ENCODE measurements at regions not wholly inside any gene's neighbourhood (a gene's known extent, or its start where the extent isn't known, plus 50 kb on each side); places are given as distances from the start of the nearest gene placed in this dataset.
A peak's percentile ranks its signal among the peaks of the same experiment; 100 is the strongest.

GRCh38 chr18:43627848-43628530 lies 350.7 kb upstream of the SYT4 start:
- no peak for FAIRE-seq
- DNase-seq (ENCODE audit: insufficient read length, low spot score) = no peak

DNA sequence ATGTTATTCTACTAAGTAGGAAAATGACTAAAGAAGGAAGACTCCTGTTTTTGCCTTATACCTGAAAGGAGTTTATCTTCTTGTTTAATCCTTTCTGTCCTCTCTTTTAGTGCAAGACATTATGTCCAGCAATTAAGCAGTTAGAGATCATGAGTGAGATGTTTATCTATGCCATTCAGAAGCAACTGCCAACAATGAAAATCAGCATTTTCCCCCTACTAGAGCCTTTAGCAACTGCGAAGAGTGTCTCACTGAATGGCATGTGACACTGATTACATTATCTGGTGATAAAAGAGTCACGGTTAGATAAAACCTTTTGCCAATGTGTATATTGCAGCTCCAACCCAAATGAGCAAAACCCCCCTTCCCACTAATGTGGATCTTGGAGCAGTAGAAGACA lies 357.7 kb upstream of the SYT4 start:
- DNase-seq (ENCODE audit: insufficient read length, low spot score) (no peak), FAIRE-seq (no peak)

DNA sequence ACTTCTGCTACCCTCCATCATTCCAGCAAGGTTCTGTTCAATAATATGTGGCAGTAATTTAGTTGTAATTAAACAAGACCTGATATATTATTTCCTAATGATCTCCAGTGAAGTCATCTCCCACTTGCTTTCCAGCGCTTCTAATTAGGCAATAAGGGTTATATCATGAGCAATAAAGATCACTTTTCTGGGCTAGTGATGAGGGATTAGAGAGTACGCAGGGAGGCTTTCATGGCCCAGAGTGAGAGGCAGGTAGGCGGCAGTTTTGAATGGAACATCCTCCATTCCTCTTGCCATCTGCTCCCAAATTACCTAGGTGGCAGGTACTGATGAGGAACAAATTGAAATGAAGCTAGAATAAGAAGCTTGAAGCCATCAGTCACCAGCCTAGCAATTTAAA lies 358.1 kb upstream of the SYT4 start:
- FAIRE-seq (no peak), DNase-seq (ENCODE audit: insufficient read length, low spot score) (no peak)

DNA sequence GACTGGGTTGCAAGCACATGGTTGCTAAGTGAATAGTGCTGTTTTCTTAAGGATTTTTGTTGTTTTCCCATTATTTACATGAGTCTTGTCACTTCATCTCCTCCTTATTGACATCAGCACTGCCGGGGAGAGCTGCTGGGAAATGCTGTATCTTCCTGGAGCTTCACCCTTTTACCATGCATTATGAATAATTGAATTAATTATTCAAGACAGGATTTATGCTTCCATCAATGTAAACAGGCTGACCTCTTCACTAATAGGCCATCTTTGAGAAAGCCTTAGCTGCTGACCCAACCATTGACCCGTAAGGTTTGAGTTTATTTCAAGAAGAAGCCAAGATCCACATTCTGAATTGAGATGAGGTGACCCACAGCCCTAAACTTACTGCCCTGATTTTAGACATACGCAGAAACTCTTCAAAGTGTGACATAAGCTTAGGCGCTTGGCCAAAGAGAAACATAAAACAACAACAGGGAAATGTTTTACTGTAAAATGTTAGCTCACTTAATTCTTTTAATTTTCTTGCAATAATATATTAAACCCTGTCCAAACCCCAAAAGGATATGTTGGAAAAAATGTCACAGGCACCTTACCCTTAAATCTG lies 365.5 kb upstream of the SYT4 start:
- no peak for FAIRE-seq
- DNase-seq (ENCODE audit: insufficient read length, low spot score) = no peak

GRCh38 chr18:43648002-43648401 lies 370.7 kb upstream of the SYT4 start:
- FAIRE-seq (no peak), DNase-seq (ENCODE audit: insufficient read length, low spot score) (no peak)

- FAIRE-seq = no peak
- DNase-seq (ENCODE audit: insufficient read length, low spot score) = no peak
Observed at GRCh38 chr18:43649649-43650357, 372.5 kb upstream of the SYT4 start.

- DNase-seq (ENCODE audit: insufficient read length, low spot score) (no peak), FAIRE-seq (no peak)
Observed at GRCh38 chr18:43650426-43650825, 373.1 kb upstream of the SYT4 start.

DNA sequence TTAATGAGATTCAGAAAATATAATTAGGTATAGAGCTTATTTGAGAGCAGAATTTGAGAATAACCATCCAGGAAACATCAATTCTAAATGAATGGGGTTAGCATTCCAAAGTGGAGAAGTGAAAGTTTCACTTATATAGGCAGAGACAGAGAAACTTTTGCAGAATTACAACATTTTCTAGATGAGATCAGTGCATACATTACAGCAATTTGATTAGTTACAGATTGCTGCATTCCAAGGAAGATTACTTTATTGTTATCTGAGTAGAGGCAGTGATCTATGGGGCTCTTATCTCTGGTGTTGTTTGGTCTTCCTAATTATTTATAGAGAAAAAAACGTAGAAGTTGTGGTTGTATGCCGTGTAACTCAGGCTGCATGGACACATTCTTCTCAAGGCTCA lies 373.8 kb upstream of the SYT4 start:
- no peak for DNase-seq (ENCODE audit: insufficient read length, low spot score)
- no peak for FAIRE-seq

DNA sequence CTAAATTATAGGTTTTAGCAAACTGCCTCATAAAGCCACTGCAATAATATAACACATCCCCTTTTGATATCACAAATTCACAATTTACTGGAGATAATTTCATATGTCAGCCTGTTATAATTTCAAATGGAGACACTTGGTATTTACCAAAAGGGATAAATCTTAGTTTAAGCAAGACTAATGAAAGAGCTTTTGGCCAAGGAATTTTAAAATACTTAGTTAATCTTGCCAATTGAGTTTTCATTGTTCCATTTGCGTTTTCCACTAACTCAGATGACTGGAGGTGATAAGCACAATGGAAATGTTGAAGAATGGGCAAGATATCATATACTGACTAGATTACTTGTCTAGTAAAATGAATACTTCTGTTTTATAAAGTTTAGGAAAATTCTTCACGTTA lies 379.3 kb upstream of the SYT4 start:
- FAIRE-seq (no peak), DNase-seq (ENCODE audit: insufficient read length, low spot score) (no peak)

GRCh38 chr18:43661570-43661969 lies 384.3 kb upstream of the SYT4 start:
- peak; percentile 2 for DNase-seq (ENCODE audit: insufficient read length, low spot score)
- no peak for FAIRE-seq

DNA sequence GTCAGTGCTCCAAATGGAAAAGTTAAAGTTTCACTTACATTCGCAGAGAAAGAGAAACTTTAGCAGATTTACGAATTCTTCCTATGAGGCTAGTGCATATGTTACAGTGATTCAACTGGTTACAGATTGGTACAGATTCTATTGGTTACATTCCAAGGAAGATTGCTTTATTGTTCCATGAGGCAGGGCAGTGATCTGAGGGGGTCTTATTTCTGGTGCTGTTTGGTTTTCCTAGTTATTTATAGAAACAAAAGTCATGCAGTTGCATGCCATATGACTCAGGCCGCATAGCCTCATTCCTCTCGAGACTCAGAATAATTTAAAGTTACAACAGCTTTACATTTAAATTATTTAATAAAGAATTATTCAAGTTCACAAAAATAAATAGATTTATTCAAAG lies 385.4 kb upstream of the SYT4 start:
- peak; percentile 2 for DNase-seq (ENCODE audit: insufficient read length, low spot score)
- FAIRE-seq = no peak

DNA sequence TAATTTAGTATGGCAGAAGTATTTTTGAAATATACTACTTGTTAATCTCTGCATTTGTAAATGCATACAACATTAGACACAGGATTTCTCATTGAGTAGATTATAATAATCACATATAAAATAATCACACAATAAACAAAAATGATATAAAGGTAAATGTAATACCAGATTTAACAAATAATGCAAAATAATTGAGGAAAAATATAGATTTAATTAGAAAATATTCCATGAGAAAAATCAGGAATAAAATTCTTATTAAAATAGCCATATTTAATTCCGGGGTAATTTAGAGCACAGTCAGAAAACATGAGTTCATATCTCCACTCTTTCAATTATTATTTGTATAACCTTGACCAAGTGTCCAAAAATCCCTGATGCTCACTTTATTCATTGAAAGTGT lies 385.9 kb upstream of the SYT4 start:
- no peak for FAIRE-seq
- DNase-seq (ENCODE audit: insufficient read length, low spot score) = no peak

DNA sequence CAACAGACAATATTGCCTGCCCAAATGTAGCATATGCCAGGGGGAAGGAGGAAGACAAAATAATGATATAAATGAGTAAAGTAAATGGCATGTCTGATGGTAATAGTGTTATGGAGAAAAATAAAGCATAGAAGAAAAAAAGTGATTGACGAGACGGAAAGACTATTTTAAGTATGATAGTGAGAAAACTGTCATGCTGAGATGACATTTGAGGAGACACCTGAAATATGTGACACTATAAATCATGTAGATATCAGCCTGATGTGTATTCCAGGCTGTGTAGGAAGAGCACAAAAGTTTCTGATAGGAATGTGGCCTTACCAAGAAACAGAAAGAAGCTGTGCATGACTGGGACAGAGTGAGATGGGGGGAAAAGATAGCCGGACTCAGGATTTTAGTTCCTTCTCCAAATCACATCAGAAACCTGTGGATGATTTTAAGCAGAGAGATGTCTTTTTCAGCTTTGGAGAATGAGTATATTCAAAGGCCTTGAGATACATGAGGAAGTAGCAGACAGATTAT lies 387.3 kb upstream of the SYT4 start:
- no peak for FAIRE-seq
- no peak for DNase-seq (ENCODE audit: insufficient read length, low spot score)

DNA sequence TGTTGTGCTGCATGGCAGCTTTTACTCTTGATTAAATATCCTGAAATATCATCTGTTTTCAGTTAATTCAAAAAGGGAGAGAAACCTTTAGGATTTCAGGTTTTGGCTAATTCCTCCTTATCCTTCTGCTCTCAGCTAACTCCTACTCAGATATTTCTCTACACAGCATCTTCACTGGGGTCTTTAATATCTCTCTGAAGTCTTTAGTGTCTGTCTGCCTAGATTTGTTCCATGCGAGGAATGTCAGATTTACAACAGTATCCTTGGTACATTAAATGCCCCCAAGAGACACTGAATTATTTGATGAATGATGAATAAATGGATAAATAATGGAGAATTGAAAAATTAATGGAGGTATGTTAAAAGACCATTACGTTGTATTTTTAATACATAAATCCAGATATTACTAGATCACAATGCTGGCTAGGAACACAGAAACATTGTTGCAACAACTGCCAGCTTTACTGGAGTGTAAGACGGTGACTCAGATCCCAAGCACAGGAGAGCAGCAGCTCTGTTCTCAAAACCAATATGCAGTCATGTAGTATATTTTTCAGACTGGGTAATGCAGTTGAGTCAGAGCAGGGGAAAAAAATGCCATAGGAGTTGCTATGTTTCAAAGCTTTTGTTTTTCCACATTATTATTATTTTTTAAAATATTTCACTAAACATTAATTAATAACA lies 388.0 kb upstream of the SYT4 start:
- DNase-seq (ENCODE audit: insufficient read length, low spot score) = peak; percentile 1
- no peak for FAIRE-seq

DNA sequence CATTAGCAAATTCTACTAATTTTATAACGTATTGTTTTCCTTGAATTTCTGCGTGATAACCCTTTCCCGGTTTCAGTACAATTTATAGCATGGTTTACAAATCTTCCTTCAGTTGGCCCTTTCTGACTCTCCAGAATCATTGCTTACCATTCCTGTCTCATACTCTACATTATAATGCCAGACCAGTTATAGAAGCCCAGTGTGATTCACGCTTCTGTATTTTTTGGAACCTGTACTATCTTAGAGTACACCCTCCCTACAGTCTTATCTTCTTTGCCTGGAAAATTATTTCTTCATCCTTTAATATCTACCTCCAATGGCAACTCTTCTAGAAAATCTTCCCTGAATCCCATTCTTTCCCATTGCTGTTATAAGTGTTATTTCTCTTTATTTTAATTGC lies 391.6 kb upstream of the SYT4 start:
- DNase-seq (ENCODE audit: insufficient read length, low spot score) (no peak), FAIRE-seq (no peak)

GRCh38 chr18:43671431-43671830 lies 394.1 kb upstream of the SYT4 start:
- DNase-seq (ENCODE audit: insufficient read length, low spot score) = no peak

GRCh38 chr18:43680096-43680495 lies 402.8 kb upstream of the SYT4 start:
- FAIRE-seq (no peak), DNase-seq (ENCODE audit: insufficient read length, low spot score) (no peak)

More at GRCh38 chr18:43671431-43671830, 394.1 kb upstream of the SYT4 start:
- FAIRE-seq = no peak

DNA sequence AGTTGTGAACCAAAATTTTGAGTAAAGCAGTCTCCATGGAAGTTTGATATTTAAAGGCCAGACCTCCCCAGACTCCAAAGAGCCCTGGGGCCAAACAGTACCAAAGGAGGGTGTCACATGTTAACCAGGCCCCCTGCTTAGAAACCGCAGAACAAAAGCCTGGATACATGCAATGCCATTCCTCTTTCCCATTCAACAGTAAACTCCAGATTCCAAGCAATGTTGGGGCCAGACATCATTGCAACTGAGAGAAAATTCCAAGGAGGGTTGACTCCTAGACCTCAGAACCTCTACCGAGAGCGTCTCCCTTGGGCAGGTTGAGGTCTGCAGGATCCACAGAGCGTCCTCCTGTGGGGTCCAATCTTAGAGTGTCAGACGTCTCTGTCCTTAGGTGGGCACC lies 404.4 kb upstream of the SYT4 start:
- no peak for DNase-seq (ENCODE audit: insufficient read length, low spot score)
- FAIRE-seq = no peak

DNA sequence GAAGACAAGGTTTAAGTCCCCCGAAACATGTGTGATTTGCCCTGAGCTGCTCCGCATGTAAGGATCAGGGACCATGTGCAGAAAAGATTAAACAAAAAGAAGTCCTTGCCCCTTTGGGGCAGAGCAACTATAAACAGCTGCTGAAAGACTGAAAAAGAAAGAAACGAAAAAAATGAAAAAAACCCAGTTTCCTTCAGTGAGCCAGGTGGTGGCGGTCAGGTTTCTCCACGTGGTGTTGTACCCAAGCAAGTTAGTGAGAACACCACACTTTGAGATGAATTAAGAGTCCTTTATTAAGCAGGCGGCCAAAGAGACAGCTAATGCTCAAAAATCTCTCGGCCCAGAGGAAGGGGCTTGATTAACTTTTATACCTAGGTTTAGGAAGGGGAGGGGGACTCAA lies 404.9 kb upstream of the SYT4 start:
- DNase-seq (ENCODE audit: insufficient read length, low spot score) = no peak
- no peak for FAIRE-seq

GRCh38 chr18:43686709-43687108 lies 409.4 kb upstream of the SYT4 start:
- no peak for DNase-seq (ENCODE audit: insufficient read length, low spot score)
- no peak for FAIRE-seq

DNA sequence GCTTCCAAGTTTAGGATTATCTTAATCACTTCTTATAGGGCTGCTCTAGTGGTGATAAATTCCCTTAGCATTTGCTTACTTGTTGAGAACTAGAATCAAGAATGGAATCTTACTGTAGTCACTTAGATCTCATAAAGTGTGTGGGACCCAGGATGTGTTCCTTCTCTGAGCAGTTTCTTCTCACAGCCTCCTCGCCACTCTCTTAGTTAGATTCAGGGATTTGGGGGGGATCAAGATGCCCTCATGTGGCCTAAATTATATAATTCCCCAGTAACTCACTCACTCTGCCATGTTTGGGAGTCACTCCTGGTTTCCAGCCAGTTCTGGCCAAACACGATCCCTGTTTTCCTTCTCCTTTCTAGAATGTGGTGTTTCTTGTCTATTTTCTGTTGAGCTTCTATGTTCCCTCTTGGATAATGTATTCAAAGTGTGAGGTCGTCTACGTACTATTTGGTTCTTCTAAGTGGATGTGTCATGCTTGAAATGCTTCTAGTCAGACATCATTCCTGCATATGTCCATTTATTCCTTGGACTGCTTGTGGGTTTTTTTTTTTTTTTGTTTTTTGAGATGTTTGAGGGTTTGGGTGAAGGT lies 414.9 kb upstream of the SYT4 start:
- FAIRE-seq (no peak), DNase-seq (ENCODE audit: insufficient read length, low spot score) (no peak)
